Anterior cingulate cortex (tissue), 58 donors: ENCODE measurements at regions not wholly inside any gene's neighbourhood (a gene's known extent, or its start where the extent isn't known, plus 50 kb on each side); places are given as distances from the start of the nearest gene placed in this dataset.
A peak's percentile ranks its signal among the peaks of the same experiment; 100 is the strongest.

ENCODE experiments used
- DNase-seq, 58 donors: peaks; one replicate each; lab custom pipeline; 2025; lab: John Stamatoyannopoulos, UW

DNA sequence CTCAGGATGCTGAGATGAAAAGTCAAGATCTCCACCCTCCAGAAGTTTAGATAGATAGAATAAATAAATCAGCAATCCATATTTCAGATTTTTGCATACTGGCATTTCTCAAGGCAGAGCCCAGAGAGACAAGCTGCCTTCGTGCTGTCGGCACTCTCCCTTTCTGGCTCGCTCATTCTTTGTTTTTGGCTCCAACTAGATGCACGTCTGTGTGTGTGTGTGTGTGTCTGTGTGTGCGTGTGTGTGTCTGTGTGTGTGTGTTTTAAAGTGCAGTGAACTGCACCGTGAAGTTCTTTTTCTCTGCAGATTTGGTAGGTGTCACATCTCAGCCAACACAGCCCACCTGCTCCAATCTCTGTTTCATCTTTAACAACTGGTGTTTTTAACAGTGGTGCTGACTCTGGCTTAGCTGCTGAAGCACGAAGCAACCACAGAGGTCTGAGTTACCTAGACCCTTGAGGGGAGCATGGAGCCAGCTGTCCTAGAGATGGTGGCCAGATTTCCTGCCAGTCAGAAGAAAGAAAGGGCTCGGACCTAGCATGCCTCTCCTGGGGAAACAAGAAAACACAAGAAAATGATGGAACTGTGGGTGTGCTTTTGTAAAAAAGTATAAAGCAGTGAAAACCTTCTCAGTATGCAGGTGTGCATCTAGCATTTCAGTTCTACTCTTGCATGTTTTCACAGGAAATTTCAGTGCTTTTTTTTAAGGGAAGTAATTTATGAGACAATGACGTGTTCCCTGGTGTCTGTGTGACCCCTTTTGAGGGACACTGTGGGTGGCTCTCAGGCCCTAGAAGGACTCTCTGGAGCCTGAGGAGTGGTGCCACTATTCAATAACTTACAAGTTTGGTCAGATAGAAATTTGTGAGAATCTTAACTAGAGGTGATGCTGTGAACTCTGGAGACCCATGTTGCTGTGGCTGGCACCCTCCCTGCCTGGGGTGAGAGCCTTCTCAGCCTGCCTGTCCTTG is 364.3 kb downstream of the RNF144A start:
- peak in 7 of 58 donors; percentile 7 to 53 (median 20) for DNase-seq

DNA sequence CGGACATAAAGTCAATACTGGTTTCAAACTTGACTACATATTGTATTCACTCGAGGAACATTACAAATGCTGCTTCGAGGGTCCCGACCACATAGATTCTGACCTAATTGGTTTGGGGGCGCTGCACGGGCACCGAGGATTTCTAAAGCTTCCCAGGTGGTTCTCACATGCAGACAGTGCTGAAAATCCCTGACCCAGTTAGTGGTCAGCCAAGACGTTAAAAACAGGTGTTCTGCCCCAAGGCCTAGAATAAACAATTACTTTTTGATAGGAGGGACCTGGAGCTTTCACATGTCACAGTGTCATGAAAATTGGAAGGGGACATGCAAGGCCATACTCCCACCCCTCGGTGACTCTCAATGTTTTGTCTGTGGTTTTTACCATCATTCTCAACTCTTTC is 368.9 kb downstream of the RNF144A start:
- DNase-seq, result no peak

DNA sequence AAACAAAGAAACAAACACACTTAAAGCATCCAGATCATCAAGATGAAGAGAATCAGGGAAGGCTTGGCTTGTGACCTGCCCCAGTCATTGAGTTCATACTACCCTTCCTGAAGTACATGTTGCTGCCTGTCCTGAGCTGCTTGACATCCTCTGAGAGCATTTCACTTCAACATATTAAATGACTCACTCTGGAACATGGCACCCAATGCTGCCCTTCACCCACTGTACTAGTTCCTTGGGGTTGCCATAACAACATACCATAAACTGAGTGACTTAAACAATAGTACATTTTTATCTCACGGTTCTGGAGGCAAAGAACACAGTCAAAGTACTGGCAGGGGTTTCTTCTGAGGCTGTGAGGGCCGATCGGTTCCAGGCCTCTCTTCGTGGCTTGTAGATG is 371.3 kb downstream of the RNF144A start:
- peak in 1 of 58 donors; percentile 20 for DNase-seq

DNA sequence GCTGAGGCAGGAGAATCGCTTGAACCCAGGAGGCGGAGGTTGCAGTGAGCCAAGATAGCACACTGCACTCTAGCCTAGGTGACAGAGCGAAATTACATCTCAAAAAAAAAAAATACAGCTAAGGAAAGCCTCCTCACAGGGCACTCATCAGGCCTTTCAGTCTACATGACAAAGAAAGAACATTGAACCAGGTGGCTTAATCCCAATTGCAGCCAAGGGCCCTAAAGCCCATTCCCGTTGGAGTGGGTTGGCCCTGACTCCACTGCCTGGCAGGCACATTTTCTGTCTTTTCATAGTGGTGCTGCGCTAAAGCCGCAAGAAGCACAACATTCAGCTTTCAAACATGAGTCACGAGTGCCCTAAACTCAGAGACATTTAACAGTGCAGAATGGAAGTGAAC is 372.5 kb downstream of the RNF144A start:
- DNase-seq, result no peak

DNA sequence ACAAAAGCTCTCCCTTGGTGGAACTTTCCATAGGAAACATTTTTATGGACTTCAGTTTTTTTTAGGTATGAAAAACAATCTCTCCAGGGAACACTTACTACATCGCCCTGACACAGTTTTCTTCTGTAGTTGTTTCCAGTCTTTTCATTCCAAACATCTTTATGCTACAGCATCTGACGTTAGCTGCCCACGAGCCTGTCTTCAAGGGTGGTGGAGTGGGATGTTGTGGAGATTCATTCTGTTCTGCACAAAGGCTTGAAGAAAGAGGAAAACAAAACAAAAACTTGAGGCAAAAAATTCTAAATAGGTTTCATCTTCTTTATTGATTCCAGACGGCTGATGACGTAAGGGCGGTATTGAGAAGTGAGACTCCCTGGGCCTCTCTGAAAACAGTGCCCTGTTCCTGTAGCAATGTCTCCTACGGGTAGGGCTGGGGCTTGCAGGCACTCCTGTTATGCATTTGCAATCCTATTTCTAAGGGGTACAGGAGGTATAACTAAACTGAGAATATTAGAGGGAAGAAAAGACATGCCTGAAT is 375.0 kb downstream of the RNF144A start:
- DNase-seq, result peak in 8 of 58 donors; percentile 7 to 44 (median 22)

DNA sequence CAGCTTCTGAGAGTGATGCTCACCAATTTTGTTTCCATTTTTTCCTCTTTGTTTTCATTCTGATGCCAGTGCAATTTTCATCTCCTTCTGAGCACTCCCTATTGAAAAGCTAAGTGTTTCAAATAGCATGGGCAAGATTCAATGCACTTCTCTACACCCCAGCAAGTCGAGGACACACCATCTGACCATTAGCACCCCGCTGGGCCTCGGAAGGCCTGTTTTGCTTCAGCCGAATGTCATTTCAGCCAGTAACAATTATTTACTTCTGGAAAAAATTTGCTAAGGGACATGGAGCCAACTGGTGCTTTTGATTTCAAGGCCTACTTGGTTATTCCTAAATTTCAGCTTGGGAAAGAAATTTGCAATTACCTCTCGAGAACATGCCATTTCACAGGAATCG is 392.4 kb downstream of the RNF144A start:
- no peak for DNase-seq

DNA sequence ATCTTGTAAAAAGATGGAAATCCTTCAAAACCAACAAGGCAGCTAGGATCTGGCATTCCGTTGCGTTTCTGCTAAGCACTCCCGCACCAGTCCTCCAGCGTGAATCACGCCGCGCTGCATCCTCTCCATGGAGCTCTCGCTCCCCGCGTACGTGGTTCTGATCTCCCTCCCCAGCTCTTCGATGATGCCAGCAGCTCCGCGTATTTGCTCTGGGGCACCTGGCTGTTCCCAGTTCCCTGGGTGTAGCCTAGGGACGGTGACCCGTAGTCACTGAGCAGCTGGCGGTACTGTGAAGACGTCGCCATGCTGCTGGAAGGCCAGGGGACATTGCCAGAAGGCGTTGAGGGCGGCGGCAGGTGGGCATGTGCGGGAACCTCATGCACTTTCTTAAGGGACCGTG is 407.5 kb downstream of the RNF144A start:
- no peak for DNase-seq

DNA sequence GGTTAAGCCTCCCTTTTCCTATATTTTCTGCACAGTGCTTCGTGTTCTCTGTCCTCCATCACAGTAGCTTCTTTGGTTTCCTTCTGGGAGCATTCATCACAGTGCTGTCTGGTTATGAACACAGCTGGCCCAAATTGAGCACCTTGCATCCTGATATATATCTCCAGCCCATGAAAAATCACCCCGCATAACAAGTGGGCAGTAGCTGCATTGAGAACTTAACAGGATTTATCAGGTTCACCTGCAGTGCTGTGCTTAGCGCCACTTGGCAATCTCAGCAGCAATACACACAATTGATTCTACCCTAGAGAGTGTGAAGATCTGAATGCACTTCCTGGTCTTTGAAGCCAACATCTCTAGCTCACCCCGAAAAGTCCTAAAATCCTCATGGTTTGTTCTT is 408.0 kb downstream of the RNF144A start:
- no peak for DNase-seq

DNA sequence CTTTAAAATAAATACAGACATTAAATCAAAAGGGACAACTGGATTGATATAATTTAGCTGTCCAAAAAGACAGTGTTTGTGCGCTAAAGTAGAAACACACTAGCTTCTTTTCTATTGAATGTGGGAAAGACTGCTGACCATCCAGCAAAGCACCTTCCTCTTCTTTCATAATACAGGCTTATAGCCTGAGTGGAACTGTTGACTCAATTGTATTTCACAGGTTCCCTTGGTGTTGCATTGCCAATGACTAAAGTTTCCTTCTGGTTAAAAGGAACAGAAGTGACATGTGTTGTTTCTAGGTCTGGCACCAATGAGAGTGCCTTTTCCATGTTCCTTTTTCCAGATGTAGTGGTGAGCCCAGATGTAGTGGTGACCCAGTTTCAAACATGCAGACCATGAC is 412.3 kb downstream of the RNF144A start:
- no peak for DNase-seq

DNA sequence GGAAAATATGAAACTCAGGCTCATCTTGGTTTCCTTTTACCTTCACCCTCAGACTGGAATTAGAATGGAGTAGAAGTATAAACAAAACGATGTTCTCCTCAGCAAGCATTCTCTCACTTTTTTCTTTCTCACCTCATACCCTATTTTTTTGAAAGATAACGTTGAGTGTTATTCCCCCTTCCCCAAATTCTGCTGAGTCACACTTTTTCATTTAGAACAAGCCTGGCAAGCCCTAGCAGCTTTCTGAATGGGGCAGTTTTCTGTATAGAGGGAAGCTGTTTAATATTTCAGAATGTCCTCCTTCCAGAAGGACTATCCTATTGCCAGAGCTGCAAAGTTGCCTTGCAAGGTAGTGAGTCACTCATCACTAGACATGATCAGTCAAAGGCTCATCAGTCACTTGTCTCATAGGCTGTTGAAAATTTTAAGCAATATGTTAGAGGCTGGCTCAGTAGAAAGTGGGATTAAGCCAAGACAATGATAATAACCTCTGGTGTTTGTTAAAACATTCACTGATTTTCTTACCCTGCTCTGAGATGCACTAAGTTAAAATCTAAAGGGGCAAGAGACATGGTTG is 416.1 kb downstream of the RNF144A start:
- no peak for DNase-seq

DNA sequence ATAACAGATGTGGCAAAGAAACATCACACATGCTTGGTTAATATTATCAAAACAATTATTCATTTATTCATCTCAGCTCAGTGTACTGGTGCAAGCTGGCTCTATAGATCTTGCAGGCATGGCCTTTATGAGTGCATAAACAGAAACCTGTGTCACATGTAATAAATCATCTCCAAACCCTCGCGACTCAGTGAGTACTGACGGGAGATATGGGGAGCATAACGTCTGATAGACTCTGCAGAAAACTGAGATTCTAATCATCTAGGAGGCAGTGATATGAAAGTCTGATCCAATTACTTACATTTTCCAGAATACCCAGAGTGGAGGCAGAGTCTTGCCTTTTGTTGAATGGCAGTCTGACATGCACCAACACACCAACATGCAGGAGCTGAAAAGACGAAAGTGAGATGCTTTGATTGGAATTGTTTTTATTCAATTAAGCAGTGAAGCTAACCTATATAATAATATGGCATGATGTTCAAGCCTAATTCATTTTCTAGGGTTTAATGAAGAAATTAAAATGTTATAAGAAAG is 416.8 kb downstream of the RNF144A start:
- no peak for DNase-seq

DNA sequence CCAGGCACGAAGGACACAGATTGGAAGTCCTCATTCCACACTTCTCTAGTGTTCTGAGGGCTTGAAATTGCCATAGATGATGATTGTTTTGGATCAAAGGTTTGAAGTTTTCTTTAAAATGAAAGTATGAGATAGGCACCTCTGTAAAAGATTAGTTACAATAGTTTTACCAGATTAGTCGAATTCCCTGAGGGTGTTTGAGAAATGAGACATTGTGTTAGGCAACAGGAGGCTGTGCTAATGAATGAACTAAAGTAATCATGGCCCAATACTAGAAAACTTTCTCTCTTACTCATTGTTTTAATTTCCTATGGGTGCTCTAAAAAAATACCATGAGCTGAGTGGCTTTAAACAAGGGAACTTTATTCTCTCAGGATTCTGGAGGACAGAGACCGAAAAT is 421.7 kb downstream of the RNF144A start:
- no peak for DNase-seq

DNA sequence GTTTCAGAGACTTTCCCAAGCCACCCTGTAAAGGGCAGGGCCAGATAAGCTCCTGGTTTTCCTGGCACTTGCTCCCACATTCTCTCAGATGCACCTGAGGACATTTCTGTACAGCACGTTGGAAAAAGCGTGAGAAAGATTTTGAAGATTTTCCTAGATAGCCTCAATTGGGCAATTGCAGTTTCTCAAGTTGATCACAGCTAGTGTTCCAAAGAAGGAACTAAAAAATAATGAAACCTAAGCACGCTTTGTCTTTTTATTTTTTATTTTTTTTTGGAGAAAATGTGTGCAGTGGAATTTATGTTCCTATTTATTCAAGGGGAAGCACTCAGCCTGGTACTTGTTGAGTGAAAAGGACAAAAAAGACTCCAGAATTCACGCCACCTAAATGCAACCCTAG is 429.1 kb downstream of the RNF144A start:
- DNase-seq, result no peak

DNA sequence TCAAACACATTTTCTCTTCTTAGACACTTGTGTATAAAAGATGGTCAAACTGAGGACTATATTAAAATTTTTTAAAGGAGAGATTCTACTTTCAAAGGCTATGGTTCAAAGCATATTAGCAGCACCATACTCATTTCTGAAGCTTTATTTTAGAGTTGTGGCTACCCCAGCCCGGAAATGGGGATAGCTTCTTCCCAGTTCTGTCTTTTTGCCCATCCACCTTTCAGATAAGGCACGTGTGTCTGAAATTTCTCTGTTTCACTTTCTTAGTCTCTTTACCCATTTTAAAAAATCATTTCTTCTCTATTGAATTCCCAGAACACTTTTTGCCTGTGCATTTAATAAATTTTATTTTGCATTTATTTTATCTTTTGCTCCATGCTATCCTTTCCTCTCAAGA is 431.5 kb downstream of the RNF144A start:
- no peak for DNase-seq

DNA sequence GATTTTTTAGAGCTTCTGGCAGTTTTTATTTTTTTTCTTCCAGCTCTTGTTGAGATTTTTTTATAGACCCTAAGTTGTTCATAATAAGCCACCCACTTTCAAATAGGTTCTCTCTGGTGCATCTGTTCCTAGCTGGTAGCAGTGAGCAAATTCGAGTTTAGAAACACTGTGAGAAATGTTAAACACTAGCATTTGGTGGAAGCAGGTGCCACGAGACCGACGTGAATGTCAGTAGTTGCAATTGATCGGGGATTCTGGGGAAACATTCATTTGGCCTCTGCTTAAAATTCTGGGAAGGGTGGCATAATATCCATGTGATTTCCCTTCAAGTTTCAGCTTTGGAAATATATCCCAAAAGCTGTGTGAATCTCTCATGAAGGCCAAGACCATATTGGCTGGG is 435.0 kb downstream of the RNF144A start:
- peak in 8 of 58 donors; percentile 2 to 14 (median 9) for DNase-seq

DNA sequence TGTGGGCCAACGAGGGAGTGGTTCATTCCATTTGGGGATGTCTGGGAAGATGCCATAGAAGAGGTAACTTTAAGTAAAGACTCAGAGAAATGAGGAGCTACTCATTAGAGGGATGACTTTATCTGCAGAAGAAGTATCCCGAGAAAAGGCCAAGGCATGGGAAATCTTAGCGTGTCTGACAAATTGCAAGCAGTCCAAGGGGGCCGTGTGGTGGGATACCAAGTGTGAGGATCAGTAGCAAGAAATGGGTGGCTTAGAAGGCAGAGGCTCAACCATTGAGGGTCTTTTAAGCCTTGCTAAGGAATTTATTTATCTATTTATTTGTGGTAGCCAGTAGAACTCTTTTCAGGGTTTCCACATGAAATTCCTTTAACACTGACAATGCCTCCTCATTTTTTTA is 436.4 kb downstream of the RNF144A start:
- no peak for DNase-seq

DNA sequence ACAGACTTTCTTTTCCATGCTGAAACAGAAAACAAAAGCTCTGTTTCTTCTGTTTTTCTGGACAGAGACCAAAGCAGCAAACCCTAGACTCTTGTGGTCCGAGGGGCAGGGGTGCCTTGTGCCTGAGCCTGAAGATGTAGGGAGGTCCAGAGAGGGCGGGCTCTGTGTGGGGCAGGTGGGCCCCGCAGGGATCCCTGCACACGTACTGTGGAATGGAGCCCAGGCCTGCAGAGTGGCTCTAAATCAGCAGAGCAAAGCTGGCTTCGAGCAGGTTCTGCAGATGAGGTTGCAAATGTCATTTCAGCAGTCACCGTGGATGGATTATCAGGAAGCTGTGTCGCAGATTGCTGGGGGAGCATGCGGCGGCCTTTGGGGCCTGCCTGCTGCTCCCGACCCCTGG is 438.6 kb downstream of the RNF144A start:
- no peak for DNase-seq

DNA sequence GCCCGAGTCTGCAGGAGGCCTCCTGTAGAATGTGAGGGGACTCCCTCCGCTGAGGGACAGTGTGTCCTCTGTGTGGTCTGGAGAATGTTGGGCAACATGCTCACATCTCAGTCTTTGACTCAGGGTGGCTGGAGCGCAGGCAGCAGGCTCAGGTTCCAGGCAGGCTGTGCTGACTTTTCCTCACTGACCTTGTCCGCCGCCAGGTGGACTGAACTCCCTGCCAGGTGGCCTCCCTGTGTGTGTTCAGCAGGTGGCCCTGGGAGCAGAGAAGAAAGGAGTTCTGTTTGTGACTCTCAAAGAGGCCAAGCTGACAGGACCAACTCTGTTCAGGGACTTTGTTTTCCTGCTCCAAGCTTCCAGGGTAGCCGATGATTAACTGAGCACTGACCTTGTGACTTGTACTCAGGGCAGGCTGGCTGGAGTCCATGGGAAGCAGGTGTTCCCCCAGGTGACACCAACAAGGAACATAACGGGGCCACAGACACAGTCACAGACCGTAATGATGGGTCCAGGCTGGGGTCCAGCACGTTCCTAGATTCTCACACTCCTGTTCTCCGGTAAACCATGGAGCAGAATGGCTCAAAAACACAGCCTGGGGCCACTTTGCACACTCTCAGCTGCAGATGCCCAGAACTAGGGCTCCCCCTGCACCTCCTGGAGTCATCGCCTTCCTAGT is 439.8 kb downstream of the RNF144A start:
- DNase-seq, result no peak

DNA sequence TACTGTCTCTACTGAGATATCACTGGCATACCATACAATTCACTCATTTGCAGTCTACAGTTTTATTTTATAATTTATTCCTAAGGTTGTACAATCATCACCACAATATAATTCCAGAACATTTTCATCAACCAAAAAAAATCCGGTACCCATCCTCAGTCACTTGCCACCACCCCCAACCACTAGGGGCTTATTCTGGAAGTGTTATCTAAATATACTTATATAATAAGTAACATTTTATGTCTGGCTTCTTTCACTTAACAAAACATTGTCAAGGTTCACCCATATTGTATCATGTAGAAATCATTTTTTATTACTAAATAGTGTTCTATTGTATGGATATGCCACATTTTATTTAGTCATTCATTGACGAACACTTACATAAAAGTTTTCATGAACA is 440.8 kb downstream of the RNF144A start:
- no peak for DNase-seq

DNA sequence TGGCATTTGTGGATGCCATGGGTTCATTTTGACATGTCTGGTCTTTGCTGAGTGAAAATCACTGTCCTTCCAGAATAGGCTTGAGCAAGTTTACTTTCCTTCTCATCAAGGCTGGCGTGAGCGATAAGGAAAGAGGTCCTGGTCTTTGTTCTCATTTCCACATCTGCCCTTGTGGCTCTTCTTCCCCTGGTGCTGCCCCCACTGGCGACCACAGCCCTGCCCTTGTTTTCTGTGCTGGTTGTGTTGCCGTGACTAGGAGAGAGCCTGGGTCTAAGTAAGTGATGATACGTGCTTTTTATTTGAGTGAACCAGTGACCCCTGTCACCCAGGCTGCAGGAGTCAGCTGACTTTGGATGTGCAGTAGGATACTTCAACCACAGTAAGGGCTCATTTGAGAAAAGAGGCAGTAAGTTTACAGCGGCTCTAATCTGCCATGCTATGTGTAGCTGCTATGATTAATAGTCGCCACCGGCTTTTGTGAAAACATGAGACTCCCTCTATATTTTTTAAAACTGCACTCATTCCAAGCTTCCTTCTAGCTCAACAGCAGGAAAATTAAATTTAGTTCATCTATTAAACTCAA is 441.7 kb downstream of the RNF144A start:
- DNase-seq, result no peak

DNA sequence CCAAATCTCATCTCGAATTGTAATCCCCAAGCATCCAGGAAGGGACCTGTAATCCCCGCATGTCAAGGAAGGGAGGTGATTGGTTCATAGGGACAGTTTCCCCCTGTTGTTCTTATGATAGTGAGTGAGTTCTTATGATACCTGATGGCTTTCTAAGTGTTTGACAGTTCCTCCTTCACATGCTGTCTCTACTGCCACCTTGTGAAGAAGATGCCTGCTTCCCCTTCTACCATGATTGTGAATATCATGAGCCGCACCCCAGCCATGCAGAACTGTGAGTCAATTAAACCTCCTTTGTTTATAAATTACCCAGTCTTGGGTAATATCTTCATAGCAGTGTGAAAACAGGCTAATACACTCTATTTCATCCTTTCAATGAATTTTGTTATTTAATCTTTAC is 446.7 kb downstream of the RNF144A start:
- no peak for DNase-seq
